ENCODE measurements at regions not wholly inside any gene's neighbourhood (a gene's known extent, or its start where the extent isn't known, plus 50 kb on each side); places are given as distances from the start of the nearest gene placed in this dataset.

DNA sequence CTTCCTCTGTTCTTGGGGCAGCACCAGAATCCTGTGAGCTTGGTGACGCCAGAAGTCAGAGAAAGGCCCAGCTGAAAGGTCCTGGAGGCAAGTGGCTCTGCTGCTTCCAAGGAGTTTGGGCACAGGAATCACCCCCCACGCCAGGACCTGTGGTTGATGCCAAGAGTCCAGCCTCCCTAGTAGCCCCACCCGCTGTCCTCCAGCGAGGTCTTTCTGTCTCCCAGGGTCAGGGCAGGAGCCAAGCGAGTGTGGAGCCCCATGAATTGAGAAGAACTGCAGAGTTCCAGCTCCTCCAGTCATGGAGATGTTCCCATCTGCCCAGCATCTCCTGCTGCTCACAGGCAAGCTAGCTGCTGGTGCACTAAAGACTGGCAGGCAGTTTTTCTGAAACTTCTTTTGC is 631.7 kb upstream of the MGMT start:
- Histone ChIP-seq H4K20me1 (replicated peaks; ENCODE audit: control insufficient read depth, extremely low read depth, insufficient read depth, low read length) (no peaks in the 10 kb centered on the region), H3K36me3 (ENCODE audit: control insufficient read depth in 2 of 2, extremely low read depth in 1 of 2, insufficient read depth in 2 of 2, low read length in 2 of 2) (no peaks in the 10 kb centered on the region), H3K4me3 (replicated peaks in 1 of 3; ENCODE audit: insufficient read depth in 1 of 3, low read depth in 1 of 3, low read length in 3 of 3) (no peak overlapping the region), H3K9me3 (replicated peaks; ENCODE audit: control insufficient read depth, insufficient read depth, low read length) (no peaks in the 10 kb centered on the region), H3K9me1 (replicated peaks; ENCODE audit: control insufficient read depth, extremely low read depth, insufficient read depth, low read length) (no peaks in the 10 kb centered on the region), H2AFZ (ENCODE audit: low read depth, low read length) (no peak overlapping the region), H3K9ac (replicated peaks; ENCODE audit: extremely low read depth, insufficient read depth, low read length) (no peak overlapping the region), H3K27me3 (ENCODE audit: control insufficient read depth in 2 of 2, insufficient read depth in 2 of 2, low read length in 2 of 2) (no peaks in the 10 kb centered on the region), H3K4me1 (ENCODE audit: control insufficient read depth, extremely low read depth, insufficient read depth, low read length) (no peaks in the 10 kb centered on the region), H3K4me2 (ENCODE audit: insufficient read depth, low read length) (no peak overlapping the region), H3K79me2 (ENCODE audit: control insufficient read depth, insufficient read depth, low read length) (no peaks in the 10 kb centered on the region), H3K27ac (ENCODE audit: insufficient read depth, low read depth, low read length) (no peak overlapping the region)
- dilution Hi-C loops (cut with MboI; ENCODE audit: extremely low pct_ligation_motif_present, low sequenced_read_pairs), result no loop called here
- POLR2A ChIA-PET, result no interaction called here
- BruUV-seq (replicated peaks), result no TSS peak
- TF ChIP-seq GATA2 (IDR thresholded peaks at IDR 0.05; ENCODE audit: insufficient read depth, insufficient read length, low read depth, low read length), result no peak
- no peak for TF ChIP-seq CTCF (IDR thresholded peaks at IDR 0.05; ENCODE audit: extremely low read depth in 1 of 2, insufficient read depth in 1 of 2, low read depth in 1 of 2, low read length in 2 of 2)
- TF ChIP-seq MAX (IDR thresholded peaks at IDR 0.05; ENCODE audit: insufficient read depth, insufficient read length), result no peak
- no peak for TF ChIP-seq FOS (IDR thresholded peaks at IDR 0.05; ENCODE audit: borderline replicate concordance, insufficient read depth, low read length)
- TF ChIP-seq EZH2 (IDR thresholded peaks at IDR 0.05; ENCODE audit: borderline replicate concordance, low read depth, low read length, severe bottlenecking), result no peak
- no peak for TF ChIP-seq JUN (IDR thresholded peaks at IDR 0.05; ENCODE audit: borderline replicate concordance, insufficient read depth, insufficient read length, low read depth)
- TF ChIP-seq POLR2A (IDR thresholded peaks at IDR 0.05; ENCODE audit: low read depth, low read length), result no peak
- no peak for TF ChIP-seq POLR2AphosphoS5 (IDR thresholded peaks at IDR 0.05; ENCODE audit: insufficient read depth, low read depth, low read length)
- no peak for TF ChIP-seq MYC (IDR thresholded peaks at IDR 0.05; ENCODE audit: low read depth, low read length)
- intact Hi-C loops (cut with micrococcal nuclease), result no loop called here
- DNase-seq (ENCODE audit: low read depth, low spot score) (no peak), FAIRE-seq (no peak)
- CTCF ChIA-PET, result no interaction called here
